Adipocyte (in vitro differentiated cells): ENCODE measurements at regions not wholly inside any gene's neighbourhood (a gene's known extent, or its start where the extent isn't known, plus 50 kb on each side); places are given as distances from the start of the nearest gene placed in this dataset.
"Not testable (repeated sequence)": the region's sequence is repeated elsewhere in the genome, so short reads cannot be mapped to it uniquely, and the experiment has no call there.

Experiments used
- DNase-seq: peaks from one replicate; pipeline ENCODE4 v3.0.0-alpha.2; 2015; ENCODE audit warnings: low read depth
- H3K27me3 ChIP-seq: replicated peaks from 2 replicates; pipeline ENCODE4 v1.7.0; 2013; ENCODE audit warnings: mild to moderate bottlenecking, low read length, moderate library complexity; ENCODE audit not compliant: control insufficient read depth, insufficient read depth
- H3K36me3 ChIP-seq: 2 replicates; pipeline ENCODE4 v1.7.0; 2013; ENCODE audit warnings: low read length, mild to moderate bottlenecking, moderate library complexity; ENCODE audit not compliant: control insufficient read depth, insufficient read depth, severe bottlenecking
- H3K4me1 ChIP-seq: 2 replicates; pipeline ENCODE4 v1.7.0; 2013; ENCODE audit warnings: mild to moderate bottlenecking, low read length, moderate library complexity; ENCODE audit not compliant: control insufficient read depth, insufficient read depth
- H3K4me3 ChIP-seq: 2 replicates; pipeline ENCODE4 v1.7.0; 2013; ENCODE audit warnings: mild to moderate bottlenecking, low read length, moderate library complexity
- H3K9ac ChIP-seq: 2 replicates; pipeline ENCODE4 v1.7.0; 2013; ENCODE audit warnings: mild to moderate bottlenecking, low read length, moderate library complexity
- H3K9me3 ChIP-seq: 2 replicates; pipeline ENCODE4 v1.7.0; 2013; ENCODE audit warnings: mild to moderate bottlenecking, low read length, moderate library complexity; ENCODE audit not compliant: control insufficient read depth

DNA sequence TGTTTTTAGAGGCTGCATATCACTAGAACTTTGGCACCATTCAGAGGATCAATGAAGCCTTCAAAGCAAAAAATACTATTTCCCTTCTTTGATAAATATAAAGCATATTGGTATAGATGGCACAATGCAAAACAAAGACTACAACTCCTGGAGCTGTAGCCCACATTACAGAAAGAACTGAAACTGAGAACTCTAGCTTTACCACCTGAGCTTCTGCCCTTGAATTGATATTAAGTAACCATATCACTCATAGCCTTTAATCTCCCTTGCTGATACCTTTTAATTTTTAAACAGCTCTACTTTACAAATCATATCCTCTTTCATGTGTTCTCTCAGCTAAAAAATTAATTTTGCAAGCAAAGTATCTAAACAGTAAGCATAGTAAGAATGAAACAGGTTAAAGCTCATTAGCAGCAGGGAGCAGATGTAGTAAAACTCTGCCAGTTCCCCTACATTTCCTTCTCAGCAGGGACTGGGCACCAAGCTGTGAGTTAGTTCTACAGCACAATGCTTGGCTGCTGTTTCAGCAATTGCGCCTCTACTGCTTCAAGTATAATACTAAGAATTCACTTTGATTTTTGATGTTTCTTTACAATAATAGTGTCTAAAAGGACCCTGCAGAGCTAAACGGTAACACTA lies 97.9 kb upstream of the NANOGP8 start:
- Histone ChIP-seq H3K4me3 (no peak overlapping the region), H3K9ac (no peak overlapping the region), H3K36me3 (no peaks in the 10 kb centered on the region), H3K4me1 (no peaks in the 10 kb centered on the region), H3K27me3 (no peaks in the 10 kb centered on the region), H3K9me3 (no peaks in the 10 kb centered on the region)
- no peak for DNase-seq

DNA sequence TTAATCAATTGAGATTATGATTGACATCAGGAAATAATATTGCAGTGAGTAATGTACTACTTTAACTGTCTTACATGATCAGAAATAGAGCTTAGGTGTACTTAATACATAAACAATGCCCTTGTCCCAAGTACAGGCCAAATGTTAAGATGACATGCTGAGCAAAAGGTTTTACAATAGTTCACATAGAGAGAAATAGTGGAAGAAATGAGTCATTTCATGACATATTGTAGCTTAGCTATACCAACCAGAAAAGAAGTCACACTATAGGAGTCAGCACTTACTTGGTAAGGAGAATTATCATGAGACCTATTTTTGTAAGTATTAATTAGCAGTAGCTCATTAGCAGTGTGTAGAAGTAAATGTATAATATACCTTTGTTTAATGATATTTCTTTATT lies 96.4 kb upstream of the NANOGP8 start:
- Histone ChIP-seq H3K9ac (no peak overlapping the region), H3K4me1 (no peaks in the 10 kb centered on the region), H3K4me3 (no peak overlapping the region), H3K27me3 (no peaks in the 10 kb centered on the region), H3K36me3 (no peaks in the 10 kb centered on the region), H3K9me3 (no peaks in the 10 kb centered on the region)
- DNase-seq: peak; percentile 53

DNA sequence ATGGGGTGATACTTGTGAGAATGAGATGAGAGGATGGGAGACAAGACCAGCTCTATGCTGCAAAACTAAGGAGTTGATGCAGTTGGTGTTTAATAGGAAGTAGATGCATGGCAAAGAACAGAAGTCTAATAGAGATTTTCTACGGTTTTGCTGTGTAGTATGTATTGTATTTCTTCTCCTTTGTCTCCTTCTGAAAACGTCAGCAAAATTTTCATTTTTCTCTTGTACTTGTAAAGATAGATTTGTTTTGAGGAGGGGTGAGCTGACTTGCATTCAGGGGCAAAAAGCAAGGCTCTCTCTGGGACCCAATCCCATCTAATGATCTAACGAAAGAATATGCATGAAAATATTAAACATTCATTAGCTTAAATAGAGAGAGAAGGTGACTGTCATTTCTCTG lies 94.6 kb upstream of the NANOGP8 start:
- no peak overlapping the region for H3K4me3 ChIP-seq
- H3K9ac ChIP-seq: no peak overlapping the region
- DNase-seq: no peak
- H3K27me3 ChIP-seq: no peaks in the 10 kb centered on the region
- no peaks in the 10 kb centered on the region for H3K9me3 ChIP-seq
- H3K36me3 ChIP-seq: no peaks in the 10 kb centered on the region
- no peaks in the 10 kb centered on the region for H3K4me1 ChIP-seq

DNA sequence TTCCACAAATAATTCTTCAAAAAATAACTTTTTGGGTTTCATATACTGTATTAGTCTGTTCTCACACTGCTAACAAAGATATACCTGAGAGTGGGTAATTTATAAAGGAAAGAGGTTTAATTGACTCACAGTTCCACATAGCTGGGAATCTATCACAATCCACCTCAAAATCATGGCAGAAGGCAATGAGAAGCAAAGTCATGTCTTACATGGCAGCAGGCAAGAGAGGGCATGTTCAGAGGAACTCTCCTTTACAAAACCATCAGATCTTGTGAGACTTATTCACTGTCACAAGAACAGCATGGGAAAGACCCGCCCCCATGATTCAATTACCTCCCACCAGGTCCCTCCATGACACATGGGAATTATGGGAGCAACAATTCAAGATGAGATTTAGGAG lies 93.1 kb upstream of the NANOGP8 start:
- not testable (repeated sequence) for H3K9ac ChIP-seq, DNase-seq, H3K4me1 ChIP-seq, H3K4me3 ChIP-seq, H3K9me3 ChIP-seq, H3K36me3 ChIP-seq, H3K27me3 ChIP-seq

DNA sequence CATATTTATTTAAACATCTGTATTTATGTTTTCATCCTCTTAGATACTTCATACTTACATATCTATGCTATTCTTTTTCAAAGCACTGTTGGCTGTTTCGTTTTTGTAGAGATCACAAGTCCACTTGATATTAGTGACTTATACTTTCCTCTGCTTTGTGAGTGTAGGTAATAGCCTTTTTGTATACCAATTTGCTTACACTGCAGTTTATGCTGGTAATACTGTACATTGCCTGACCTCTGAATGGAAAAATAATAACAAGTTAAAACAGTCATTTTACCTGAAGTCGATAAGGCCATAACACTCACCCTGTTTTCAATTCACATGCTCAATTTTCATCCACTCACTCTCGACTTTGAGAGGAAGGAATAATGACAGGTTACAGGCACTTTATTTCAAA lies 89.9 kb upstream of the NANOGP8 start:
- Histone ChIP-seq H3K27me3 (no peaks in the 10 kb centered on the region), H3K4me1 (peaks cover 4% of the 10 kb centered on the region)

DNA sequence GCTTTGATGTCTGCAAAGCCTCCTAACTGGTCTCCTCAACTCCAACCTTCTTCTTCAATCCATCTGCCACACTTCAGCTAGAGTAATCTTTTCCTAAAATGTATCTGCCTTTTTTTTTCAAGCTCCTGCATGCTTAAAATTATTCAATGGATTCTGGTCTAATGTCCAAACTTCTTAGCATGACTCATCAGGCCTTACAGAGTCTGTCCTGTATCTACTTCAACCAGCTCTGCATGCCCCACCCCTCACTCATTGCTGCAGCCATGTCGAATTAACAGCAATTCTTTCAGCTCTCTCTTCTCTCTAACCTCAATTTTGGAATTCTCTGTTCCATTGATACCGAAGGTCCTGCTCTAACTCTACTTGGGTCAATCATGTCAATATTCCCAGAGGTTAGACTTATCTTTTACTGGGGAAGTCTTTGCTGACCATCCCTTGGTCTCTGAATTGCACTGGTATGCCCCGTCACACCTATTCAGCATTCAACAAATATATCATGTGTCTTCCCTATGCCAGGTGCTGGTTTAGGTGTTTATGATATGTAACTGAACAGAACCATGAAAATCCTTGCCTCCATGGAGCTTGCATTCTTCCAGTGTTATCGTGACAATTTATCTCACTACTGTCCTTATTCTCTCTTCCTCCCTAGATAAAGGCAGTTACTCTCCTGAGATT lies 88.5 kb upstream of the NANOGP8 start:
- H3K9me3 ChIP-seq: no peaks in the 10 kb centered on the region
- H3K9ac ChIP-seq: no peak overlapping the region
- peak; percentile 36 for DNase-seq
- H3K27me3 ChIP-seq: no peaks in the 10 kb centered on the region
- no peaks in the 10 kb centered on the region for H3K36me3 ChIP-seq
- peaks cover 8% of the 10 kb centered on the region for H3K4me1 ChIP-seq
- no peak overlapping the region for H3K4me3 ChIP-seq

More for the DNA sequence above, 89.9 kb upstream of the NANOGP8 start:
- no peaks in the 10 kb centered on the region for H3K9me3 ChIP-seq
- H3K4me3 ChIP-seq: no peak overlapping the region
- H3K9ac ChIP-seq: no peak overlapping the region
- DNase-seq: no peak
- H3K36me3 ChIP-seq: no peaks in the 10 kb centered on the region

DNA sequence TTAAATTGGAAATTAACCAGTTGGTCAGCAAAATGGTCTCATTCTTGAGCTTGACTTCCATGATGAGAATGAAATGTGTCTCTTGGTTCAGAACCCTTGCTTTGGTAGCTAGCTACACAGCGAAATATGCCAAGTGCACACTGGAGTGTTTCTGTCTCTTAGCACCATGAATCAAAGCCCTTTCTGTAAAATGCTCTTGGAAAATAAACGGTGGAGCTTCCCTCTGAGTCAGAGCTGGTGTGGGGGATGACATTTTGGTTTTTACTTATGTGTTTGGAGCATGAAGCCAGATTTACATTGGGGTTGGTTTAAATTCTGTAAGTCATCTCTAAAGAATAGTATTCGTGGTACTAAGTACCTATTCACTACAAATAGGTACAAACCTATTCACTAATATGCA lies 85.1 kb upstream of the NANOGP8 start:
- no peak overlapping the region for H3K9ac ChIP-seq
- no peaks in the 10 kb centered on the region for H3K27me3 ChIP-seq
- H3K9me3 ChIP-seq: no peaks in the 10 kb centered on the region
- H3K4me3 ChIP-seq: no peak overlapping the region
- DNase-seq: no peak
- peaks cover 17% of the 10 kb centered on the region for H3K4me1 ChIP-seq
- H3K36me3 ChIP-seq: no peaks in the 10 kb centered on the region

DNA sequence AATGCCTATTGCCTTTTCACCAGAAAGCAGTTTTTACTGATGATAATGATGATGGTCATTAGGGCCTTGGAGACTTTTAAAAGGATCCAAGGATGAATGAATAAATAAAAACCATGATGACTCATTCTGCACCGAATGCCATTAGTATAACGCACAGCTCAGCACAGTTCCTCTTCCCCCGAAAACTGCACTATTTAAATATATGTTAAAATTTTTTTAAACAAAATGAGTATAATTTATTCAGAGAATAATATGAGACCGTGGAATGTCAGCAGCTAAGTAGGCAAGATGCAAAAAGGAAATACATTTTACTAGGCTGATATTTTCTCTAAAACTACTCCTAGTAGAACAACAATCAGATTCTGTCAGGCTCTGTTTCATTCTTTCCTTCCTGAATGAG lies 83.4 kb upstream of the NANOGP8 start:
- Histone ChIP-seq H3K4me3 (peak overlapping the region; percentile 63), H3K27me3 (no peaks in the 10 kb centered on the region), H3K36me3 (no peaks in the 10 kb centered on the region), H3K9me3 (no peaks in the 10 kb centered on the region), H3K4me1 (peaks cover 16% of the 10 kb centered on the region), H3K9ac (peak overlapping the region; percentile 64)
- peak; percentile 11 for DNase-seq

DNA sequence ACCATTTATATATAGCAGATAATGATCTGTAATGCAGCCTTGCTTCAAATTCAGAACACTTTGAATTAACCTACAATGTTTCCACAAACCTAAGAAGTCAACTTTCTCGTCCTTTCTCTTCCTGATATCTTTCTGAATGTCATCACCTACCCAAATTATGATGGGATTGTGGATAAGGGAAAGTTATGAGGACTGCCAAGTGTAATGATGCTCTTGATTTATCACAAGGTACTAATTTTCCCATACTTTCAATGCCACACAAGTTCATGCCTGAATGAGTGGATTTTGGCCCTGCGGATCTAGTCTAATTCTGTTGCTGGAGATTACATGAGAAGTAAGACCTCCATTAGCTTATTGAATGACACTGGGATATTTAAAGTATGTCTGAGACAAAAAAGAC lies 82.6 kb upstream of the NANOGP8 start:
- H3K36me3 ChIP-seq: no peaks in the 10 kb centered on the region
- H3K9me3 ChIP-seq: no peaks in the 10 kb centered on the region
- DNase-seq: no peak
- no peaks in the 10 kb centered on the region for H3K27me3 ChIP-seq
- peaks cover 13% of the 10 kb centered on the region for H3K4me1 ChIP-seq
- H3K4me3 ChIP-seq: no peak overlapping the region
- H3K9ac ChIP-seq: no peak overlapping the region

DNA sequence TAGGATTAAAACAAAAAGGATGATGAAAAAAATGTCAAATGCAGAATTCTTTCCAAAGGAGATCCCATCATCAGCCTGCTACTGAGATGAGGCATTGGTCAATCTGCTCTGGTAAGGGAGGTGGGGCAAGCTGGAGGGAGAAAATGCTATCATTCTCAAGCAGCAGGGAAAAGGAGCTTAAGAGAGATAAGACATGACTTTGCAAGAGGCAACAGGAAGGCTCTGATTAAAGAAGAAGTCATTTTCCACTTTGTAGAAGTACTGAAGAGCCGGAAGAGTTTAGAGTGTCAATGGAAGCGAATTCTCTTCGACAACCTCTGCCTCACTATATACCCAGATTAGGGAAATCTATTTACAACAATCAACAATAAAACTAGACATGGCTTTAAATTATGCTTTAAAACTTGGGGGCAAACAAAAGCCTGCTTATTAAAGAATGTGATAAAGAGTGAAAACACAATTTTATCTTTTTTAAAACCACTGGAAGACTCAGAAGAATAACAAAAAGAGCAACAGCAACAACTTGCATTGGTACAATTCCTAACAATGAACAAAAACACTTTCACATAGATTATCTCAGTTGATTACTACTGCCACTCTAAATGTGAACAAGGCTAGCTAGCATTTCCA lies 81.8 kb upstream of the NANOGP8 start:
- Histone ChIP-seq H3K9ac (no peak overlapping the region), H3K27me3 (no peaks in the 10 kb centered on the region)

DNA sequence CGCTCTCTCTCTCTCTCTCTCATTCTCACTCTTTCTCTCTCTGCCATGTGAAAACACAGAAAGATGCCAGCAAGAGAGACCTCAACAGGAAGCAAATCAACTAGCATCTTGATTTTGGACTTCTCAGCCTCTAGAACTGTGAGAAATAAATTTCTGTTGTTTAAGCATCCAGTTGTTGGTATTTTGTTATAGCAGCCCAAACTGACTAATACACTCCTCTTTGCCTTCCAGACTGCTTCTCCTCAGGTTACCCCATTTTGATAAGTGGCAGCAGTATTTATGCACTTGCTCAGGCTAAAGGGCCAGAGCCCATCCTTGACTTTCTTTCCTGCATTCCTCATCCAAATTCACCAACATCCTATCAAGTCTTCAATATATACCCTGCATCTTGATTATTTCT lies 76.6 kb upstream of the NANOGP8 start:
- H3K27me3 ChIP-seq: no peaks in the 10 kb centered on the region
- no peaks in the 10 kb centered on the region for H3K9me3 ChIP-seq
- H3K4me3 ChIP-seq: no peak overlapping the region
- no peak for DNase-seq
- H3K9ac ChIP-seq: no peak overlapping the region
- no peaks in the 10 kb centered on the region for H3K4me1 ChIP-seq
- H3K36me3 ChIP-seq: no peaks in the 10 kb centered on the region

More for the DNA sequence above, 81.8 kb upstream of the NANOGP8 start:
- H3K4me3 ChIP-seq: no peak overlapping the region
- no peaks in the 10 kb centered on the region for H3K36me3 ChIP-seq
- DNase-seq: no peak
- H3K9me3 ChIP-seq: no peaks in the 10 kb centered on the region
- H3K4me1 ChIP-seq: peaks cover 13% of the 10 kb centered on the region
